Hepatocyte (in vitro differentiated cells): ENCODE measurements at regions not wholly inside any gene's neighbourhood (a gene's known extent, or its start where the extent isn't known, plus 50 kb on each side); places are given as distances from the start of the nearest gene placed in this dataset.

Experiments
- EZH2 ChIP-seq: fragments of 200-600 bp; sonication (generic); IDR thresholded peaks from 2 replicates; pipeline ENCODE4 v1.6.1; 2016; ENCODE audit warnings: antibody characterized with exemption, mild to moderate bottlenecking, borderline replicate concordance
- EZH2phosphoT487 ChIP-seq: fragments of 200-600 bp; sonication (generic); IDR thresholded peaks from one replicate; pipeline ENCODE4 v1.6.1; 2018; ENCODE audit warnings: antibody characterized with exemption, mild to moderate bottlenecking, low read depth, moderate library complexity; ENCODE audit not compliant: unreplicated experiment, severe bottlenecking
- TF ChIP-seq, protein P1 (sequence below): fragments of 200-600 bp; sonication (generic); IDR thresholded peaks from 2 replicates; pipeline ENCODE4 v1.5.1; 2016; ENCODE audit warnings: antibody characterized with exemption, mild to moderate bottlenecking; ENCODE audit not compliant: poor library complexity

DNA sequence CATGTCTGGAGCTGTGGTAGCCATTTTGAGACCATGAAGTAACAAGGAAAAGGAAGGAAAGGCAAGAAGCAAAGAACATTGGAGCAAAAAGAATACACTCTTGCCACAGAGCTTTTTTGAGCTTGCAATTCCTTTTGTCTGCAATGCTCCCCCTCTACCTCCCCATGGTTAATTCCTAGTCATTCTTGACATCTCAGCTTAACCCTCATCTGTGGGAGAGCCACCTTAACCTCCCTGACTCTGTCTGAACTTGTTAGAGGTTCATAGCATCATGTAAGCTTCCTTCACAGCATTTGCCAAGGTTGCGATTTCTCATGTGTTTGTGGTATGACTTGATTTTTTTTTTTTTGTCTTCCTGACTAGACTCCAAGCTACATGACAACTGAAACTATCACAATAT, 564.1 kb upstream of the PLXNA2 start:
- TF ChIP-seq, protein P1, sequence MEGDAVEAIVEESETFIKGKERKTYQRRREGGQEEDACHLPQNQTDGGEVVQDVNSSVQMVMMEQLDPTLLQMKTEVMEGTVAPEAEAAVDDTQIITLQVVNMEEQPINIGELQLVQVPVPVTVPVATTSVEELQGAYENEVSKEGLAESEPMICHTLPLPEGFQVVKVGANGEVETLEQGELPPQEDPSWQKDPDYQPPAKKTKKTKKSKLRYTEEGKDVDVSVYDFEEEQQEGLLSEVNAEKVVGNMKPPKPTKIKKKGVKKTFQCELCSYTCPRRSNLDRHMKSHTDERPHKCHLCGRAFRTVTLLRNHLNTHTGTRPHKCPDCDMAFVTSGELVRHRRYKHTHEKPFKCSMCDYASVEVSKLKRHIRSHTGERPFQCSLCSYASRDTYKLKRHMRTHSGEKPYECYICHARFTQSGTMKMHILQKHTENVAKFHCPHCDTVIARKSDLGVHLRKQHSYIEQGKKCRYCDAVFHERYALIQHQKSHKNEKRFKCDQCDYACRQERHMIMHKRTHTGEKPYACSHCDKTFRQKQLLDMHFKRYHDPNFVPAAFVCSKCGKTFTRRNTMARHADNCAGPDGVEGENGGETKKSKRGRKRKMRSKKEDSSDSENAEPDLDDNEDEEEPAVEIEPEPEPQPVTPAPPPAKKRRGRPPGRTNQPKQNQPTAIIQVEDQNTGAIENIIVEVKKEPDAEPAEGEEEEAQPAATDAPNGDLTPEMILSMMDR = no peak
- no peak for TF ChIP-seq EZH2
- TF ChIP-seq EZH2phosphoT487 = no peak
